GM10847 (cell line): ENCODE measurements at regions not wholly inside any gene's neighbourhood (a gene's known extent, or its start where the extent isn't known, plus 50 kb on each side); places are given as distances from the start of the nearest gene placed in this dataset.

ENCODE experiments used
- POLR2A ChIP-seq: IDR thresholded peaks from 2 replicates; pipeline ENCODE4 v1.6.1; 2011; ENCODE audit not compliant: insufficient read length; ENCODE audit errors: extremely low read depth

- no peak for TF ChIP-seq POLR2A
These were observed 716.2 kb upstream of the FANCL start for GRCh38 chr2:58957188-58957840.

GRCh38 chr2:58954880-58955385 is 713.8 kb upstream of the FANCL start:
- TF ChIP-seq POLR2A: no peak

- TF ChIP-seq POLR2A: no peak
These were observed 710.6 kb upstream of the FANCL start for GRCh38 chr2:58951722-58952121.

DNA sequence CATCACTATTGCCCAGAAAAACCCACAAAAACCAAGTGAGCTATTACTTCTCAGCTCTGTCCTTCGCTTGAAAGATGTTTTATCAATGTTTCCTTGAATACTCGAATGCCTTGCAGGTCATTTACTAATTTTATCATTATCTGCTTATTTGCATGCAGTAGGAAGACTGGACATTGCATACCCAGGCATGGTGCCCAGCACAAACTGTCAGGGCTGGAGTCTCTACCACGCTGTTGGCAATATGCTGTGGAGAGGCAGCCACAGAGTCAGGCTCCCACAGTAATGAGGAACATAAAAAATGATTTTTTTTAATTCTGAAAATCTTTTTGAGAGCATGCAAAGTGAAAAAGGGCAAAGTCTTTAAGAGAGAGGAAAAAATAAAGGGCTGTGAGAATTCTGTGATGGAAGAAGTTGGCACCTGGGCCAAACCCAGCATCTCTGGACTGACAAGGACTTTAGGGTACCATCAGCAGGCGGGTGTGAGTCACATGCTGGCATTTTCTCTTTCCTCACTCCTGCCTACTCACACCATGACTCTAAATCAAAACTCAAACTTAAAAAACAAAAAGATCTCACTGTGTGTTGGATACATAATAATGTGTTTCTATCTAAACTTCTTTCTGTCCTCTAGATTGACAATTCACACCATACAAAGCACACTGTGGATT is 709.8 kb upstream of the FANCL start:
- no peak for TF ChIP-seq POLR2A

DNA sequence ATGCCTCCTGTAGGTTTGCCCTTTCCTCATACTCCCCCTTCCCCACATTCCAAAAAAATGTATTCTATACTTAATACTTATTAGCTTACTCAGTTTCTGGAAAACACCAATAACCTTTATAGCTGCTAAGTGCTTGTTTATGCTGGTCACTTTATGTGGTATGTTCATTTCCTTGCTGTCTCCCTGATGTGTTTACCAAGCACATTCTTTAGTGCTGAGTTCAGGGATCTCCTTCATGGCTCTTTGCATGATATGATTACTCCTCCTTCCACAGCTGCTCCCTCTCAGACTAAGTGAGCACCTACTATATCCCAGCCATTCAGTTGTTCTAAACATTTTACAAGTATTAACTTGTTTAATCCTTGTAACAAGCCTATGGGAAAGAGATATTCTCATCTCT is 698.3 kb upstream of the FANCL start:
- TF ChIP-seq POLR2A: no peak

DNA sequence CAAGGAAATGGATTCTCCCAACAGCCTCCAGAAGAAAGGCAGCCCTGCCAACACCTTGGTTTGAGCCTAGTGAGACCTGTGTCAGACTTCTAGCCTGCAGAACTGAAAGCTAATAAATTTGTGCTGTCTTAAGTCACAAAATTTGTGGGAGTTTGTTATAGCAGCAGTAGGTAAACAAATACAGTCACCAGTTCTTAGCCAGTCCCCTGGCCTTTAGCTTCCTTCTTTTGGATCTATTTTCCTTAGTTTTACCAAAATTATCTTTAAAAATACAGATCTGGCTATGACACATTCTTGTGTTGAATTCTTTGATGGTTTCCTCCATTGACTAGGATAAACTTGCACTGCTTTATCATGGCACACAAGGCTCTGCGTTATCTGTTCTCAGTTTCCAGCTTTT is 697.9 kb upstream of the FANCL start:
- TF ChIP-seq POLR2A: no peak

- TF ChIP-seq POLR2A: no peak
These were observed 691.7 kb upstream of the FANCL start for GRCh38 chr2:58932801-58933200.

GRCh38 chr2:58930537-58930936 is 689.4 kb upstream of the FANCL start:
- no peak for TF ChIP-seq POLR2A

GRCh38 chr2:58928973-58929372 is 687.8 kb upstream of the FANCL start:
- TF ChIP-seq POLR2A: no peak

GRCh38 chr2:58928391-58928790 is 687.3 kb upstream of the FANCL start:
- no peak for TF ChIP-seq POLR2A

DNA sequence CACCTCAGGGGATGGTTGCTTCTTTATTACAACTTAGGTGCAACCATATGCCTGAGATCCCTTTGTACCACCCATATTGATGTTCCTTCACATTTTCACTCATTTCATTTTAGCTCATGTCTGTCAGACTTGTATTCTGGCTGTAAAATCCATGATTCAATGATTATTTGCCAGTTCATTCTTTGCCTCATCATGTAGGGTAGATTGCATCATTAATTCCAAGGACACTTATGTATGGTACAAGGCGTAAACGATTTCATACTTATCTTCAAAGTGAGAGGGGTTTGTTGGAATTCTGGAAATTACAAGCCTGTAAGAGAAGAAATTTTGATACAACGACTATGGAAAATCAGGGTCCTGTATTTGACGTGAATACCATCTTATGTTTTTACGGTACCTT is 685.0 kb upstream of the FANCL start:
- no peak for TF ChIP-seq POLR2A

- no peak for TF ChIP-seq POLR2A
These were observed 684.6 kb upstream of the FANCL start for GRCh38 chr2:58925676-58926081.

DNA sequence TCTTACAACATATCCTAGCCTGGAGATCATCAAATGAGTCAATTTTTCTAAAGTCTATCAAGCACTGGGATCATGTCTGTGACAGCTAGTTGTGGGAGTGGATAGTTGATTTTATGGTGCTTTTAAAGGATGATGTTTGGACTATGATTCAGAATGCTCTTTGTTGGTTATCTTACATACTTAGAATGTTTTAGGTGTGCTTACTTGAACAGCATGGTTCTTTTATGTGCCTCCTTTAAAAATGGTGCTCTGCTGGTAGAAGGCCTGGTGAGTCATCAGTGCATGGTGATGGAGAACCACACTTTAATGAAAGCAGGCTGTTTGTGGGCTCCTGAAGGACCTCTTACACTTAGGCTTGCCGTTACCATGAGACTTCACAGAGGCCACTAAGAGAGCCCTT is 682.7 kb upstream of the FANCL start:
- no peak for TF ChIP-seq POLR2A

DNA sequence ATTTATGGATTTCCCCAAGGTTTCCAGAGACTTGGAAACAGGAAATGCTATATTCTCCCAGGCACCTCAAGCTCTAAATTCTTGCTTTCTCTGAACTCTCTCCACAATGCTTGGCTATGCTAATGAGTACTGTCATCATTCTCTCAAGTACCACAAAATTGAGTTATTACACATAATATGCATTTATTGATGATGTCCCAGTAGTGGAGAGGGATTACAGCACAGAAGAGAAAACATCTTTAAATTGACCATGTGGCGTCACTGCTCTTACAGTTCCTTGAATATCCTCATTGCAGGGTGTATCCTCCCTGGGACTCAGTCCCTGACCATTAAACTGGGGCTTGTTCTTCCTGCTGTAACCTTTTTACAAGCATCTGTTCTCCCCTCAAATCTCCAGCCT is 681.1 kb upstream of the FANCL start:
- TF ChIP-seq POLR2A: no peak

DNA sequence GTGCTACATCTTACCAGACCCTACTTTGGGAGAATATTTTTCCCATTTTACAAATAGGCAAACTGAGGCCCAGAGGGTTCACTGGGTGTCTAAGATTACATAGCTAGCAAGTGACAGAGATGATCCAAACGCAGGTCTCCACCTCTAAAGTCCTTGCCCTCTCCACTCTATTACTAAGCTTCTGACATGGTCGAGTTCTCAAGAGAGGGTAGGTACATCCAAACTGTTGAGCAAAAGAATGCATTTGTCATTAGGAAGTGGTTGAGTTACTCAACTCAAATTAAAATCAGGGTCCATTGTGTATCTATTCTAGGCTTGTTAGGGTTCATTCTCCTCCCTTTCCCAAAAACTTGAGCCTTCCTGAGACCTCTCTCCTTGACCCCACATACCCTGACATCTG is 680.6 kb upstream of the FANCL start:
- no peak for TF ChIP-seq POLR2A

GRCh38 chr2:58920001-58920400 is 678.9 kb upstream of the FANCL start:
- no peak for TF ChIP-seq POLR2A

DNA sequence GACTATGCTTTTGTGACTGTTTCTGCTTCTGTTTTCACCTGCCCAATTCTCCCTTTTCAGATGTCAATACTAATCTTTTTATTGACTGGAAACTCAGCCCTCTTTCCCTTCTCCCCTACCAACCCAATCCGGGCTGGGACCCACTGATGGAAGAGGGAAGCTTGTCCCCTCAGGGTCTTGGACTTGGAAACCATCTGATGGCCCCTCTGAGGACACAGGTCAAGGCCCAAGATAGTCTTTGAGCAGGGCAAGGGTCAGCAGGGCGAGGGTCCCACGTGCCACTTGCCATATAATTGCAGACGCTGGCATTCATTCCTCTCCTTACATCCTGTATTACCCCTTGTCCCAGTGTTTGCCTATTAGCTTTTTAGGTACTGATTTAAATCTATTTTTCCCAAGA is 678.2 kb upstream of the FANCL start:
- no peak for TF ChIP-seq POLR2A
